ENCODE measurements at regions not wholly inside any gene's neighbourhood (a gene's known extent, or its start where the extent isn't known, plus 50 kb on each side); places are given as distances from the start of the nearest gene placed in this dataset.

DNA sequence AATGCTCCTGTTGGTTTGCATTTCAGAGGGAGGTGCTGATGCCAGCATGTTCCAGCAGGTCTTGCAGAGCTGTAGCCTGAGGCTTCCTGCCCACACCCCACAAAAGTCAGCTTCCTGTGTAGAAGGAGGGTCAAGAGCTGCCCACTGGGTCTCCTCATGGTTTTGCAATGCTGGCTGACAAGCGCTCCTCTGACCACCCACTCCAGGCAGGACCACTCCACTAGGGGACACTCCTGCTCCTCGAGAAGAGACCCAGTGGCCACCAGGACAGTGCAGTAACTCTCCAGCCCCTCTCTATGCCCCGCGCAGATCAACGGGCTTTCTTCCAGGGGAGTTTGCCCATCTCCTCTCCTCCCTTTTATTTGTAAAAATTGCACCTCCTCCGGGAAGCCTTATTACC, 72.9 kb upstream of the UQCRFS1 start:
- TF ChIP-seq, protein P1, sequence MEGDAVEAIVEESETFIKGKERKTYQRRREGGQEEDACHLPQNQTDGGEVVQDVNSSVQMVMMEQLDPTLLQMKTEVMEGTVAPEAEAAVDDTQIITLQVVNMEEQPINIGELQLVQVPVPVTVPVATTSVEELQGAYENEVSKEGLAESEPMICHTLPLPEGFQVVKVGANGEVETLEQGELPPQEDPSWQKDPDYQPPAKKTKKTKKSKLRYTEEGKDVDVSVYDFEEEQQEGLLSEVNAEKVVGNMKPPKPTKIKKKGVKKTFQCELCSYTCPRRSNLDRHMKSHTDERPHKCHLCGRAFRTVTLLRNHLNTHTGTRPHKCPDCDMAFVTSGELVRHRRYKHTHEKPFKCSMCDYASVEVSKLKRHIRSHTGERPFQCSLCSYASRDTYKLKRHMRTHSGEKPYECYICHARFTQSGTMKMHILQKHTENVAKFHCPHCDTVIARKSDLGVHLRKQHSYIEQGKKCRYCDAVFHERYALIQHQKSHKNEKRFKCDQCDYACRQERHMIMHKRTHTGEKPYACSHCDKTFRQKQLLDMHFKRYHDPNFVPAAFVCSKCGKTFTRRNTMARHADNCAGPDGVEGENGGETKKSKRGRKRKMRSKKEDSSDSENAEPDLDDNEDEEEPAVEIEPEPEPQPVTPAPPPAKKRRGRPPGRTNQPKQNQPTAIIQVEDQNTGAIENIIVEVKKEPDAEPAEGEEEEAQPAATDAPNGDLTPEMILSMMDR (IDR thresholded peaks at IDR 0.05), result no peak
- no peak for TF ChIP-seq POLR2AphosphoS5 (IDR thresholded peaks at IDR 0.05)
- no peak for TF ChIP-seq POLR2A (IDR thresholded peaks at IDR 0.05)
